CD14-positive monocyte (primary cell): ENCODE measurements at regions not wholly inside any gene's neighbourhood (a gene's known extent, or its start where the extent isn't known, plus 50 kb on each side); places are given as distances from the start of the nearest gene placed in this dataset.

Source experiments
- DNase-seq, 3 donors: peaks; one replicate each; pipeline ENCODE4 v3.0.0-alpha.2; 2011 to 2022
- H2AFZ ChIP-seq: 2 replicates; pipeline ENCODE4 v1.6.0; 2012; ENCODE audit warnings: mild to moderate bottlenecking, low read depth, low read length, inconsistent platforms; ENCODE audit not compliant: insufficient read depth, poor library complexity, severe bottlenecking
- H3K27ac ChIP-seq, 2 donors: 1 replicate in 1 of 2; 2 replicates in 1 of 2; pipeline ENCODE4 v1.5.1; 2012 to 2013; ENCODE audit warnings: low read length in 2 of 2, control low read depth in 1 of 2, inconsistent platforms in 1 of 2, low read depth in 1 of 2, mild to moderate bottlenecking in 1 of 2
- H3K27me3 ChIP-seq, 2 donors: one replicate each; pipeline versions ENCODE4 v1.6.0 to v1.6.1; 2011 to 2013; ENCODE audit warnings: low read length in 2 of 2; ENCODE audit not compliant: control insufficient read depth in 2 of 2, insufficient read depth in 2 of 2
- H3K36me3 ChIP-seq, 2 donors: replicated peaks in 1 of 2; 1 replicate in 1 of 2; 2 replicates in 1 of 2; pipeline versions ENCODE4 v1.5.1 to v1.6.1; 2012 to 2013; ENCODE audit warnings: low read length in 2 of 2, control low read depth in 1 of 2, inconsistent platforms in 1 of 2, mild to moderate bottlenecking in 1 of 2; ENCODE audit not compliant: insufficient read depth in 2 of 2, control insufficient read depth in 1 of 2
- H3K4me1 ChIP-seq, 2 donors: 1 replicate in 1 of 2; 2 replicates in 1 of 2; pipeline versions ENCODE4 v1.5.1 to v1.6.1; 2012 to 2013; ENCODE audit warnings: low read length in 2 of 2, control low read depth in 1 of 2, inconsistent platforms in 1 of 2, mild to moderate bottlenecking in 1 of 2, moderate library complexity in 1 of 2; ENCODE audit not compliant: insufficient read depth in 2 of 2, control insufficient read depth in 1 of 2
- H3K4me2 ChIP-seq: replicated peaks from 2 replicates; pipeline ENCODE3; 2012; ENCODE audit warnings: low read length, moderate library complexity, mild to moderate bottlenecking; ENCODE audit not compliant: poor library complexity, severe bottlenecking; ENCODE audit errors: extremely low read depth
- H3K4me3 ChIP-seq, 3 experiments: fragments of 200-600 bp in 1 of 3; sonication (generic) in 1 of 3; replicated peaks in 1 of 3; 1 replicate in 2 of 3; 2 replicates in 1 of 3; pipeline ENCODE4 v1.5.1; 2011 to 2013; ENCODE audit warnings: low read length in 3 of 3, mild to moderate bottlenecking in 3 of 3, control low read depth in 2 of 3, low read depth in 2 of 3, inconsistent platforms in 1 of 3, moderate library complexity in 1 of 3
- H3K79me2 ChIP-seq: 2 replicates; pipeline ENCODE4 v1.6.0; 2012; ENCODE audit warnings: mild to moderate bottlenecking, control low read depth, inconsistent platforms, low read length, moderate library complexity; ENCODE audit not compliant: insufficient read depth
- H3K9ac ChIP-seq: 2 replicates; pipeline ENCODE4 v1.6.0; 2017; ENCODE audit warnings: low read length, mild to moderate bottlenecking; ENCODE audit not compliant: insufficient read depth, poor library complexity, severe bottlenecking
- H3K9me3 ChIP-seq, 2 donors: replicated peaks in 1 of 2; 1 replicate in 1 of 2; 2 replicates in 1 of 2; pipeline versions ENCODE4 v1.5.1 to v1.6.1; 2012 to 2013; ENCODE audit warnings: low read length in 2 of 2, control low read depth in 1 of 2; ENCODE audit not compliant: control insufficient read depth in 1 of 2, insufficient read depth in 1 of 2
- H4K20me1 ChIP-seq: 2 replicates; pipeline ENCODE4 v1.6.0; 2012; ENCODE audit warnings: mild to moderate bottlenecking, low read length, control low read depth, moderate library complexity; ENCODE audit not compliant: insufficient read depth
- H3K27ac Mint-ChIP-seq, 7 donors: one replicate each; pipeline ENCODE4 v1.8.0; 2020; ENCODE audit warnings: mild to moderate bottlenecking in 7 of 7, mixed read lengths in 7 of 7, moderate library complexity in 6 of 7, inconsistent platforms in 2 of 7
- H3K27me3 Mint-ChIP-seq, 3 donors: one replicate each; pipeline ENCODE4 v1.8.0; 2021 to 2022; ENCODE audit warnings: low read depth in 3 of 3, mild to moderate bottlenecking in 3 of 3, mixed read lengths in 3 of 3, moderate library complexity in 3 of 3, inconsistent platforms in 1 of 3
- H3K36me3 Mint-ChIP-seq, 2 donors: one replicate each; pipeline ENCODE4 v1.8.0; 2020; ENCODE audit warnings: mixed read lengths in 2 of 2, inconsistent platforms in 1 of 2, mild to moderate bottlenecking in 1 of 2
- H3K4me1 Mint-ChIP-seq: one replicate; pipeline ENCODE4 v1.8.0; 2020; ENCODE audit warnings: mild to moderate bottlenecking, mixed read lengths
- H3K4me3 Mint-ChIP-seq, 2 donors: one replicate each; pipeline ENCODE4 v1.8.0; 2020; ENCODE audit warnings: mild to moderate bottlenecking in 2 of 2, mixed read lengths in 2 of 2, moderate library complexity in 1 of 2
- H3K9me3 Mint-ChIP-seq, 7 donors: one replicate each; pipeline ENCODE4 v1.8.0; 2020 to 2022; ENCODE audit warnings: mixed read lengths in 7 of 7, mild to moderate bottlenecking in 6 of 7, moderate library complexity in 6 of 7, inconsistent platforms in 2 of 7
- WGBS: methylation state at CpG from one replicate; pipeline ENCODE4 v1.1.5; 2013; ENCODE audit warnings: missing lambda C conversion rate; ENCODE audit not compliant: insufficient coverage; 5-methylcytosine and 5-hydroxymethylcytosine counted together
- intact Hi-C, 2 donors: fragments of 100-400 bp; cut with micrococcal nuclease; formaldehyde crosslinking; loops; one replicate each; pipeline versions ENCODE4 v1.15.0 to v1.15.1; 2023
- TF ChIP-seq, protein P1 (sequence below): fragments of 200-600 bp; IDR thresholded peaks from one replicate; pipeline ENCODE4 v1.8.0; 2022; ENCODE audit warnings: antibody characterized with exemption, mild to moderate bottlenecking

DNA sequence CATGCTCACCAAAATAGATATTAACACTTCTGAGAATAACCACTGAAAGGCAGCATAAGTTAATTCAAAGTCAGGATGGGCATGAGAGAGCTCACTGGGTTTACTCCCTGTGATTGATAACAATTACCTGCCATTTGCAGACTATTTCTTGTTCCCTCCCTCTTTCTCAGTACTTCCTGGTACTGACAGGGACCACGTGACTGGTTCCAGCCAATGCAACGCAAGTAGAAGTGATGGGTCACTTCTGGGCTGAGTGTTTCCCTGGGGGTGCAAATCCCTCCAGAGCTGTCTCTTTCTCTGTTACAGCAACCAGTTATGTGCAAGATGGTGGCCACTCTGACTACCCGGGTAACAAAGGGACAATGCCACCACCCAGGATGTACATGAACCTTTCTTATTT lies 118.8 kb downstream of the EFNB2 start:
- Histone ChIP-seq H3K9me3 (no peaks in the 10 kb centered on the region), H3K27me3 (no peaks in the 10 kb centered on the region), H3K36me3 (no peaks in the 10 kb centered on the region), H3K4me2 (no peak overlapping the region), H3K27ac (no peak overlapping the region), H3K79me2 (no peaks in the 10 kb centered on the region), H3K4me3 (no peak overlapping the region), H3K9ac (no peak overlapping the region), H4K20me1 (no peaks in the 10 kb centered on the region), H2AFZ (no peak overlapping the region), H3K4me1 (no peaks in the 10 kb centered on the region)
- H3K27ac Mint-ChIP-seq, result no peak overlapping the region
- intact Hi-C loops, result no loop called here
- no peak overlapping the region for H3K4me3 Mint-ChIP-seq
- no peaks in the 10 kb centered on the region for H3K36me3 Mint-ChIP-seq
- H3K4me1 Mint-ChIP-seq, result no peaks in the 10 kb centered on the region
- WGBS, result 100% methylated on average over 1 of the region's 3 CpGs
- H3K9me3 Mint-ChIP-seq, result peaks cover 0 to 2% (median 0%) of the 10 kb centered on the region in 7 donors
- TF ChIP-seq, protein P1, sequence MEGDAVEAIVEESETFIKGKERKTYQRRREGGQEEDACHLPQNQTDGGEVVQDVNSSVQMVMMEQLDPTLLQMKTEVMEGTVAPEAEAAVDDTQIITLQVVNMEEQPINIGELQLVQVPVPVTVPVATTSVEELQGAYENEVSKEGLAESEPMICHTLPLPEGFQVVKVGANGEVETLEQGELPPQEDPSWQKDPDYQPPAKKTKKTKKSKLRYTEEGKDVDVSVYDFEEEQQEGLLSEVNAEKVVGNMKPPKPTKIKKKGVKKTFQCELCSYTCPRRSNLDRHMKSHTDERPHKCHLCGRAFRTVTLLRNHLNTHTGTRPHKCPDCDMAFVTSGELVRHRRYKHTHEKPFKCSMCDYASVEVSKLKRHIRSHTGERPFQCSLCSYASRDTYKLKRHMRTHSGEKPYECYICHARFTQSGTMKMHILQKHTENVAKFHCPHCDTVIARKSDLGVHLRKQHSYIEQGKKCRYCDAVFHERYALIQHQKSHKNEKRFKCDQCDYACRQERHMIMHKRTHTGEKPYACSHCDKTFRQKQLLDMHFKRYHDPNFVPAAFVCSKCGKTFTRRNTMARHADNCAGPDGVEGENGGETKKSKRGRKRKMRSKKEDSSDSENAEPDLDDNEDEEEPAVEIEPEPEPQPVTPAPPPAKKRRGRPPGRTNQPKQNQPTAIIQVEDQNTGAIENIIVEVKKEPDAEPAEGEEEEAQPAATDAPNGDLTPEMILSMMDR, result no peak
- H3K27me3 Mint-ChIP-seq, result peaks cover 8 to 13% (median 12%) of the 10 kb centered on the region in 3 donors
- DNase-seq, result no peak

DNA sequence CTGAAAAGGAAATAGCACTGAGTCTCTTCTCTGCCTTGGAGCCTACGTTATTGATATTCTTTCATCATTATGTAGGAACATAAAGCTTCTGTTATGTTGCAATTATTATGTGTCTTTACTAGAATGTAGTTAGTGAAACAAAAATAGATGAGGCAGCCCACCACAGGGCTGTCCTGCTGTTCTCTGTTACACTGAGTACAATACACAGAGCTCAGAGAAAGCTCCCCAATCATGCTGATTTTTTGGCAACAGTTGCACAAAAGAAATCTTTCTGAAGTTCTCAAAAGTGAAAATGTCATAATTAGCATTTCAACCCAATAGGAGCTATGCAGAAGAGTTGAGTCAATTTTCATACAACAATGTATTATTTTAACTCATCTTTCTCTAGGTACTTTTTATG lies 119.5 kb downstream of the EFNB2 start:
- H3K27me3 Mint-ChIP-seq, result peaks cover 8 to 13% (median 12%) of the 10 kb centered on the region in 3 donors
- no CpG with 5 or more reads among the region's 1 CpG for WGBS
- intact Hi-C loops, result no loop called here

More for the DNA sequence above, 119.5 kb downstream of the EFNB2 start:
- TF ChIP-seq, protein P1, result no peak
- Mint-ChIP-seq H3K27ac (no peak overlapping the region), H3K4me1 (no peaks in the 10 kb centered on the region), H3K36me3 (no peaks in the 10 kb centered on the region), H3K9me3 (peaks cover 0 to 2% (median 0%) of the 10 kb centered on the region in 7 donors), H3K4me3 (peak overlapping the region in 1 of 2 donors; percentile 11)
- Histone ChIP-seq H3K27ac (no peak overlapping the region), H3K9me3 (no peaks in the 10 kb centered on the region), H2AFZ (no peak overlapping the region), H3K9ac (no peak overlapping the region), H4K20me1 (no peaks in the 10 kb centered on the region), H3K36me3 (no peaks in the 10 kb centered on the region), H3K79me2 (no peaks in the 10 kb centered on the region), H3K4me3 (no peak overlapping the region), H3K4me1 (no peaks in the 10 kb centered on the region), H3K4me2 (no peak overlapping the region), H3K27me3 (no peaks in the 10 kb centered on the region)
- no peak for DNase-seq
